ENCODE measurements at regions not wholly inside any gene's neighbourhood (a gene's known extent, or its start where the extent isn't known, plus 50 kb on each side); places are given as distances from the start of the nearest gene placed in this dataset.

DNA sequence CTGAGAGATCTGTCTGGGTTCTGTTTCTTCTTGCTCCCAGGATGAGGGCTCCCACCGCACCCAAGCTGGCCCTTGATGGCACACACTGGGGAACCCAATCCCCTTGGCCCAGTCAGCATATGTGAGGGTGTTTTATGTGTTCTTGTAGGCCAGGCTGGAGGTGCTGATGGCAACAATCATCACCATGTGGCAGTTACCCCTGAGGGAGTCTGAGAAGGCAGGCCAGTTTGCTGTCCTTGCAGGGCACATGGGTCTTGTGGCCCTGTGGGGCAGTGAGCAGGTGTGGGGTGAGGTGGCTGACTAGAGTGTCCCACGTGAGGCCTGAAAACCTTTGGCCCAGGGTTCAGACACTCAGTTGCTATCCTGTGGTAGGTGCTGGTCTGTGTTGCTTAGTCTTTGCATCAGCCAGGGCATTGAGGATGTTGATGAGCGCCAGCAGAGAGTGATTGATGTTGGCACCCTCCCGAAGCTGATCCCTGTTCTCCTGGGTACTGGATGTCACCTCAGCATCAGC lies 2183.0 kb downstream of the TP53TG3F start:
- DNase-seq (ENCODE audit: low spot score) (no peak), ATAC-seq (no peak)
- intact Hi-C loops (cut with DNase I): no loop called here

DNA sequence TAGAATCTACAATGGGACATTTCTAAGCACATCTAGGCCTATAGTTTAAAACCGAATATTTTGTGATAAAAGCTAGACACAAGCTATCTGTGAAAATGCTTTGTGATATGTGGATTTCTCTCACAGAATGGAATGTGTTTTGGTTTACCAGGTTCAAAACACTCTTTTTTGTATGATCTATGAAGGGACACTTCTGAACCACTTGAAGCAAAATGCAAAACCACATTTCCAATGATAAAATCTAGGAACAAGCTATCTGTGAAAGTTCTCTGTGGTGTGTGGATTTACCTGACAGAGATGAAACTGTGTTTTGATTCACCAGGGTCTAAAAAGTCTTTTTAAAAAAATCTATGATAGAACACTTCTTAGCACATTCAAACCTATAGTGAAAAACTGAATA lies 2192.4 kb downstream of the TP53TG3F start:
- no peak for DNase-seq (ENCODE audit: low spot score)
- ATAC-seq: no peak
- intact Hi-C loops (cut with DNase I): no loop called here

DNA sequence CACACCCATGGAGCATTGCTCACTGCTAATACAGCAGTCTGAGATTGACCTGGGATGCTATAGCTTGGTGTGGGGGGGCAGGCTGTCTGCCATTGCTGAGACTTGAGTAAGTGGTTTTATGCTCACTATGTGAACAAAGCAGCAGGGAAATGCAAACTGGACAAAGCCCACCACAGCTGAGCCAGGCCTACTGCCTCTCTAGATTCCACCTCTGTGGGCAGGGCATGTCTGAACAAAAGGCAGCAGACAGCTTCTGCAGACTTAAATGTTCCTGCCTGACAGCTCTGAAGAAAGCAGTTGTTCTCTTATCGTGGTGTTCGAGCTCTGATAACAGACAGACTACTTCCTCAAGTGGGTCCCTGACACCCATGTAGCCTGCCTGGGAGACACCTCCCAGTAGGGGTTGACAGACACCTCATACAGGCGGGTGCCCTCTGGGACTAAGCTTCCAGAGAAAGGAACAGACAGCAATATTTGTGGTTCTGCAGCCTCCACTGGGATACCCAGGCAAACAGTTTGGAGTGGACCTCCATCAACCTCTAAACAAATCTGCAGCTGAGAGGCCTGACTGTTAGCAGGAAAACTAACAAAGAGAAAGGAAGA lies 2204.8 kb downstream of the TP53TG3F start:
- ATAC-seq (no peak), DNase-seq (ENCODE audit: low spot score) (no peak)
- intact Hi-C loops (cut with DNase I): no loop called here

DNA sequence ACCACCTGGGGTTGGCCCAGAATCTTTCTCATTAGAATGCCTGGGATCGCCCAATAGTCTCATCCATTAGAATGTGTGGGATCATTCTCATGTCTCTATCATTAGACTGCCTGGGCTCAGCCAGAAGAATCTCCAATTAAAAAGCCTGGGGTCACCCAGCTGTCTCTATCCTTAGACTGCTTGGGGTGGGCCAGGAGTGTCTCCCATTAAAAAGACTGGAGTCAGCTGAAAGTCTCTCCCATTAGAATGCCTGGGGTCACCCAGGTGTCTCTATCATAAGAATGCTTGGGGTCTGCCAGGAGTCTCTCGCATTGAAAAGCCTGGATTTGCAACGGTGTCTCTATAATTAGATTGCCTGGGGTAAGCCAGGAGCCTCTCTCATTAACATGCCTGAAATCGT lies 2225.7 kb downstream of the TP53TG3F start:
- ATAC-seq: no peak
- no peak for DNase-seq (ENCODE audit: low spot score)

DNA sequence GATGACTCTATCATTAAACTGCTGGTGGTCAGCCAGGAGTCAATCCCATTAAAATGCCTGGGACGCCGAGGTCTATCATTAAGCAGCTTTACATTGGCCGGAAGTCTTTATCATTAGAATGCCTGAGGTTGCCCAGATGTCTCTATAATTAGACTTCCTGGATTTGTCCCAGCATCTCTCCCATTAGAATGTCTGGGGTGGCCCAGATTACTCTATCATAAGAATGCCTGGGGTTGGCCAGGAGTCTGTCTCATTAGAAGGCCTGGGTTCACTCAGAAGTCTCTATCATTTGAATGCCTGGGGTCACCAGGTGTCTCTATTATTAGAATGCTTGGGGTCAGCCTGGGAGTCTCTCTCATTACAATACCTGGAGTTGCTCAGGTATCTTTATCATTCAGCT lies 2227.2 kb downstream of the TP53TG3F start:
- DNase-seq (ENCODE audit: low spot score) (no peak), ATAC-seq (no peak)
- intact Hi-C loops (cut with DNase I): no loop called here

More for the DNA sequence above, 2225.7 kb downstream of the TP53TG3F start:
- intact Hi-C loops (cut with DNase I): no loop called here

DNA sequence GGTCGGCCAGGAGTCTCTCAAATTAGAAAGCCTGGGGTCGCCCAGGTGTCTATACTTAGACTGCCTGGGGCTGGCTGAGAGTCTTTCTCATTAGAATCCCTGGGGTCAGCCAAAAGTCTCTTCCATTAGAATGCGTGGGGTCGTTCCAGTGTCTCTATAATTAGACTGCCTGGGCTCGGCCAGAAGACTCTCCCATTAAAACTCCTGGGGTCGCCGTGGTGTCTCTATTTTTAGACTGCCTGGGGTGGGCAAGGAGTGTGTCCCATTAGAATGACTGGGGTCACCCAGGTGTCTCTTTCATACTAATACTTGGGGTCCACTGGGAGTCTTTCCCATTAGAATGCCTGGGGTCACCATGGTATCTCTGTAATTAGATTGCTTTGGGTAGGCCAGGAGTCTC lies 2227.7 kb downstream of the TP53TG3F start:
- no peak for ATAC-seq
- intact Hi-C loops (cut with DNase I): no loop called here
- no peak for DNase-seq (ENCODE audit: low spot score)

DNA sequence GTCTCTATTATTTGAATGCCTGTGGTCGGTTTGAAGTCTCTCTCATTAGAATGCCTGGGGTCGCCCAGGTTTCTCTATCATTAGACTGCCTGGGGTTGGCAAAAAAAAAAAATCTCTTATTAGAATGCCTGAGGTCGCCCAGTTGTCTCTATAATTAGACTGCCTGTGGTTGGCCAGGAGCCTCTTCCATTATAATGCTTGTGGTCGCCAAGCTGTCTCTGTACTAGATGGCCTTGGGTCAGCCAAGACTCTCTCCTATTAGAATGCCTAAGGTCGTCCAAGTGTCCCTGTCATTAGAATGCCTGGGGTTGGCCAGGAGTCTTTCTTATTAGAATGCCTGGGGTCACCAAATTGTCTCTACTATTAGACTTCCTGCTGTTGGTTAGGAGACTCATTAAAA lies 2228.4 kb downstream of the TP53TG3F start:
- intact Hi-C loops (cut with DNase I): no loop called here
- no peak for DNase-seq (ENCODE audit: low spot score)
- ATAC-seq: no peak

GRCh38 chr16:35689764-35690163 lies 2230.4 kb downstream of the TP53TG3F start:
- ATAC-seq (no peak), DNase-seq (ENCODE audit: low spot score) (no peak)
- intact Hi-C loops (cut with DNase I): no loop called here

DNA sequence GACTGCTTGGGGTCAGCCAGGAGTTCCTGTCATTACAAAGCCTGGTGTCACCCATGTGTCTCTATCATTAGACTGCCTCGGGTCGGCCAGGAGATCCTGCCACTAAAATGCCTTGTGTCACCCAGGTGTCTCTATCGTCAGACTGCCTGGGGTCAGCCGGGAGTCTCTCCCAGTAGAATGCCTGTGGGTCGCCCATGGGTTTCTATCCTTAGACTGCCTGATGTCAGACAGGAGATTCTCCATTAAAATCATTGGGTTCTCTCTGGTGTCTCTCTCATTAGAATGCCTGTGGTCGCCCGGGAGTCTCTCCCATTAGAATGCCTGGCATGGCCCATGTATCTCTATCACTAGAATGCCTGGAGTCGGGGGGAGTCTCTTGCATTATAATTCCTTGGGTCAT lies 2231.0 kb downstream of the TP53TG3F start:
- intact Hi-C loops (cut with DNase I): no loop called here
- DNase-seq (ENCODE audit: low spot score) (no peak), ATAC-seq (no peak)

DNA sequence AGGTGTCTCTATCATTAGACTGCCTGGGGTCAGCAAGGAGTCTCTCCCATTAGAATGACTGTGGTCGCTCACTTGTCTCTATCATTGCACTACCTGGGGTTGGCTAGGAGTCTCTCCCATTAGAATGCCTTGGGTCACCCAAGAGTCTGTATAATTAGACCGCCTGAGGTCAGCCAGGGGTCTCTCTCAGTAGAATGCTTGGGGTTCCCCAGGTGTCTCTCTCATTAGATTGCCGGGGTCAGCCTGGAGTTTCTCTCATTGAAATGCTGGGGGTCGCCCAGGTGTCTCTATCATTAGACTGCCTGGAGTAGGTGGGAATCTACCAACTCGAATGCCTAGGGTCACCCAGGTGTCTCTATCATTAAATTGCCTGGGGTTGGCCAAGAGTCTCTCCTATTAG lies 2231.6 kb downstream of the TP53TG3F start:
- ATAC-seq (no peak), DNase-seq (ENCODE audit: low spot score) (no peak)
- intact Hi-C loops (cut with DNase I): no loop called here

DNA sequence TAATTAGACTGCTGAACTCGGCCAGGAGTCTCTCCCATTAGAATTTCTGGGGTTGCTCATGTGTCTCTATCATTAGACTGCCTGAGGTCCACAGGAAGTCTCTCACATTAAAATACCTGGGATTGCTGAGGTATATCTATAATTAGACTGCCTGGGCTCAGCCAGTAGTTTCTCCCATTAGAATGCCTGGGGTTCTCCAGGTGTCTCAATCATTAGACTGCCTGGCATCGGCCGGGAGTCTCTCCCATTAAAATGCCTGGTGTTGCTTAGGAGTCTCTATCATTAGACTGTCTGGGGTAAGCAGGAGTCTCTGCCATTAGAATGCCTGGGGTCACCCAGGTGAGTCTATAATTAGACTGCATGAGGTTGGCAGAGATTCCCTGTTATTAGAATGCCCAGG lies 2233.4 kb downstream of the TP53TG3F start:
- DNase-seq (ENCODE audit: low spot score) (no peak), ATAC-seq (no peak)
- intact Hi-C loops (cut with DNase I): no loop called here

GRCh38 chr16:35706901-35707300 lies 2247.5 kb downstream of the TP53TG3F start:
- ATAC-seq: no peak
- intact Hi-C loops (cut with DNase I): no loop called here
- no peak for DNase-seq (ENCODE audit: low spot score)

GRCh38 chr16:35711435-35711834 lies 2252.0 kb downstream of the TP53TG3F start:
- DNase-seq (ENCODE audit: low spot score): no peak
- ATAC-seq: no peak
- intact Hi-C loops (cut with DNase I): no loop called here

DNA sequence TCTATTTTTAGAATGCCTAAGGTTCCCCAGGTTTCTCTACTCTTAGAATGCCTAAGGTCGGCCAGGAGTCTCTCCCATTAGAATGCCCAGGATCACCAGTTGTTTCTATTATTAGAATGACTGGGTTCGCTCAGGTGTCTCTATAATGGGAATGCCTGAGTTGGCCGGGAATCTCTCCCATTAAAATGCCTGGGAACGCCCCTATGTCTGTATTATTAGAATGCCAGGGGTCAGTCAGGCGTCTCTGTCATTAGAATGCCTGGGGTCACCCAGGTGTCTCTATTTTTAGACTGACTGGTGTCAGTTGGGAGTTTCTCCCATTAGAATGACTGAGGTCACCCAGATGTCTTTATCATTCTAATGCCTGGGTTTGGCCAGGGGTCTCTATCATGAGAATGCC lies 2252.5 kb downstream of the TP53TG3F start:
- ATAC-seq (no peak), DNase-seq (ENCODE audit: low spot score) (no peak)

GRCh38 chr16:35713762-35714650 lies 2254.6 kb downstream of the TP53TG3F start:
- DNase-seq (ENCODE audit: low spot score) (no peak), ATAC-seq (no peak)
- intact Hi-C loops (cut with DNase I): no loop called here

More for the DNA sequence above, 2252.5 kb downstream of the TP53TG3F start:
- intact Hi-C loops (cut with DNase I): no loop called here

DNA sequence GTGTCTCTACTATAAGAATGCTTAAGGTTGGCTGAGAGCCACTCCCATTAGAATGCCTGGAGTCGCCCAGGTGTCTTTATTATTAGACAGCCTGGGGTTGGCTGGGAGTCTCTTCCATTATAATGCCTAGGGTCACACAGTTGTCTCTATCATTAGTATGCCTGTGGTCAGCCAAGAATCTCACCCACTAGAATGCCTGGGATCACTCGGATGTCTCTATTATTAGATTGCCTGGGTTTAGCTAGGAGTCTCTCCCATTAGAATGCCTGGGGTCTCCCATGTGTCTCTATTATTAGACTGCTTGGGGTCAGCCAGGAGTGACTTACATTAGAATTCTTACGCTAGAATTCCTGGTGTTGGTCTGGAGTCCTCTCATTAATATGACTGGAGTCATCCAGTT lies 2255.3 kb downstream of the TP53TG3F start:
- intact Hi-C loops (cut with DNase I): no loop called here
- DNase-seq (ENCODE audit: low spot score) (no peak), ATAC-seq (no peak)

DNA sequence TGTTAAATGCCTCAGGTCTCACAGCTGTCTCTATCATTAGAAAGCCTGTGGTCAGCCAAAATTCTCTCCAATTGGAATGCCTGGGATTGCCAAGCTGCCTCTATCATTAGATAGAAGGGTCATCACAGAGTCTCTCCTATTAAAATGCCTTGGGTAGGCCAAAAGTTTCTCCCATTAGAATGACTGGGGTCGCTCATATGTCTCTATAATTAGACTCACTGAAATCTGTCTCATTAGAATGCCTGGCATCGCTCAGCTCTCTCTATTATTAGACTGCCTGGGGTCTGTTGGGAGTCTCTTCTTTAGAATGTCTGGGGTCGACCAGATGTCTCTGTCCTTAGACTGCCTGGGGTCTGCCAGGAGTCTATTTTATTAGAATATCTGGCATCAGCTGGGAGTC lies 2265.1 kb downstream of the TP53TG3F start:
- intact Hi-C loops (cut with DNase I): no loop called here
- DNase-seq (ENCODE audit: low spot score) (no peak), ATAC-seq (no peak)

- intact Hi-C loops (cut with DNase I): no loop called here
- DNase-seq (ENCODE audit: low spot score) (no peak), ATAC-seq (no peak)
Observed at GRCh38 chr16:35725949-35726348, 2266.5 kb downstream of the TP53TG3F start.

DNA sequence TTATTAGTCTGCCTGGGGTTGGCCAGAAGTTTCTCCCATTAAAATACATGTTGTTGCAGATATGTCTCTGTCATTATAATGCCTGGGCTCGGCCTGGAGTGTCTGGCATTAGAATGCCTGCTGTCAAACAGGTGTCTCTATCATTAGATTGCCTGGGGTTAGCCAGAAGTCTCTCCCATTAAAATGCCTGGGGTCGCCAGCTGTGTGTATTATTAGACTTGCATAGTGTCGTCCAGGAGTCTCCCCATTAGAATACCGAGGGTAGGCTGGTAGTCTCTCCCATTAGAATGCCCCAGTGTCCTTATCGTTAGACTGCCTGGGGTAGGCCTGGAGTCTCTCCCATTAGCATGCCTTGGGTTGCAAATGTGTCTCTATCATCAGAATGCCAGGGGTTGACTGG lies 2270.8 kb downstream of the TP53TG3F start:
- ATAC-seq (no peak), DNase-seq (ENCODE audit: low spot score) (no peak)
- intact Hi-C loops (cut with DNase I): no loop called here

- ATAC-seq: no peak
- DNase-seq (ENCODE audit: low spot score): no peak
- intact Hi-C loops (cut with DNase I): no loop called here
Observed at GRCh38 chr16:35731341-35732040, 2272.1 kb downstream of the TP53TG3F start.
